HepG2 (cell line): ENCODE measurements at regions not wholly inside any gene's neighbourhood (a gene's known extent, or its start where the extent isn't known, plus 50 kb on each side); places are given as distances from the start of the nearest gene placed in this dataset.

Source experiments
- ATAC-seq: fragments of 200-7000 bp; cut with Tn5 transposase; 3 replicates; pipeline ENCODE4 v1.9.1; 2020; ENCODE audit warnings: mild to moderate bottlenecking, moderate library complexity
- BruUV-seq: library from RNA; stranded (reverse); fragments of 400-500 nt; replicated peaks from 2 replicates; lab custom pipeline; 2021; lab: Mats Ljungman, UMichigan
- CTCF ChIA-PET: fragments of 300-600 bp; formaldehyde crosslinking; extraction: SDS; loops from one replicate; lab custom pipeline; 2021; ENCODE audit warnings: low total read pairs, inconsistent platforms, low intra/inter-chr PET ratio; lab: Yijun Ruan, JAX
- POLR2A ChIA-PET: fragments of 350-600 bp; sonication (Branson Sonifier 250); formaldehyde crosslinking; loops from one replicate; lab custom pipeline; 2020; ENCODE audit warnings: antibody characterized with exemption, inconsistent platforms; lab: Yijun Ruan, JAX
- DNase-seq: peaks from one replicate; pipeline ENCODE4 v3.0.0-alpha.2; 2015; ENCODE audit warnings: low spot score
- FAIRE-seq: peaks from 3 replicates; lab custom pipeline; 2011; peaks lifted over from hg19 to GRCh38; lab: Jason Lieb, UNC
- H2AFZ ChIP-seq: one replicate; pipeline ENCODE4 v1.6.1; 2011; ENCODE audit warnings: low read length, inconsistent platforms
- H3K27ac ChIP-seq: fragments of 300-600 bp; 3 replicates; pipeline ENCODE4 v1.8.0; 2011; ENCODE audit warnings: mixed run types, mild to moderate bottlenecking, mixed read lengths, low read length, inconsistent platforms; ENCODE audit not compliant: insufficient read depth; ENCODE audit errors: extremely low read length
- H3K27me3 ChIP-seq, 2 experiments: fragments of 200-600 bp in 1 of 2; 2 replicates in 1 of 2; 3 replicates in 1 of 2; pipeline versions ENCODE4 v1.6.0 to v1.8.0; 2011; ENCODE audit warnings: low read length in 2 of 2, mild to moderate bottlenecking in 2 of 2, moderate library complexity in 2 of 2, inconsistent platforms in 1 of 2; ENCODE audit not compliant: insufficient read depth in 2 of 2, control insufficient read depth in 1 of 2
- H3K36me3 ChIP-seq, 2 experiments: fragments of 200-600 bp in 1 of 2; replicated peaks in 1 of 2; 2 replicates in 1 of 2; 3 replicates in 1 of 2; pipeline versions ENCODE4 v1.5.1 to v1.8.0; 2011; ENCODE audit warnings: low read length in 2 of 2, inconsistent platforms in 1 of 2; ENCODE audit not compliant: insufficient read depth in 2 of 2, control insufficient read depth in 1 of 2
- H3K4me1 ChIP-seq: 2 replicates; pipeline ENCODE4 v1.5.1; 2012; ENCODE audit warnings: low read length, inconsistent platforms; ENCODE audit not compliant: insufficient read depth
- H3K4me2 ChIP-seq: 2 replicates; pipeline ENCODE4 v1.6.0; 2011; ENCODE audit warnings: low read depth, low read length, inconsistent platforms
- H3K4me3 ChIP-seq, 3 experiments: fragments of 200-600 bp in 1 of 3; sonication (generic), shearing (Covaris generic) in 1 of 3; replicated peaks in 1 of 3; 2 replicates each; pipeline ENCODE4 v1.5.1; 2011 to 2016; ENCODE audit warnings: low read length in 3 of 3, inconsistent platforms in 2 of 3, low read depth in 2 of 3, mild to moderate bottlenecking in 2 of 3, control low read depth in 1 of 3, mixed read lengths in 1 of 3; ENCODE audit not compliant: insufficient read depth in 1 of 3
- H3K79me2 ChIP-seq: one replicate; pipeline ENCODE4 v1.6.1; 2011; ENCODE audit warnings: low read length, inconsistent platforms; ENCODE audit not compliant: insufficient read depth
- H3K9ac ChIP-seq: 2 replicates; pipeline ENCODE4 v1.6.0; 2011; ENCODE audit warnings: mild to moderate bottlenecking, low read depth, low read length, inconsistent platforms; ENCODE audit not compliant: insufficient read depth
- H3K9me3 ChIP-seq: 2 replicates; pipeline ENCODE4 v1.5.1; 2012; ENCODE audit warnings: mild to moderate bottlenecking, low read length
- H4K20me1 ChIP-seq: 2 replicates; pipeline ENCODE4 v1.6.0; 2011; ENCODE audit warnings: inconsistent platforms, mild to moderate bottlenecking, low read length, moderate library complexity; ENCODE audit not compliant: insufficient read depth
- CEBPB ChIP-seq: IDR thresholded peaks from 2 replicates; pipeline ENCODE4 v1.6.1; 2011; ENCODE audit warnings: low read depth, low read length, improper control_type of control experiment, borderline replicate concordance
- EP300 ChIP-seq, 3 experiments: sonication (generic) in 1 of 3; formaldehyde crosslinking in 1 of 3; IDR thresholded peaks; 2 replicates each; pipeline versions ENCODE4 v1.5.1 to v1.6.1; 2011 to 2020; ENCODE audit warnings: low read depth in 2 of 3, low read length in 2 of 3, borderline replicate concordance in 1 of 3, improper control_type of control experiment in 1 of 3, mild to moderate bottlenecking in 1 of 3, missing genetic modification reagents in 1 of 3, moderate library complexity in 1 of 3
- GABPA ChIP-seq, 2 experiments: IDR thresholded peaks; 2 replicates each; pipeline ENCODE4 v1.6.1; 2011 to 2016; ENCODE audit warnings: low read depth in 2 of 2, low read length in 1 of 2, missing biosample characterization in 1 of 2, missing genetic modification characterization in 1 of 2
- JUN ChIP-seq: sonication (generic); formaldehyde crosslinking; IDR thresholded peaks from 2 replicates; pipeline ENCODE4 v1.4.0; 2020; ENCODE audit warnings: mild to moderate bottlenecking, missing genetic modification reagents
- MAFK ChIP-seq, 2 experiments: IDR thresholded peaks in 1 of 2; conservative IDR thresholded peaks in 1 of 2; 2 replicates each; pipeline ENCODE4 v1.6.1; 2011; ENCODE audit warnings: improper control_type of control experiment in 2 of 2, low read length in 2 of 2
- MLXIP ChIP-seq: sonication (generic); formaldehyde crosslinking; IDR thresholded peaks from 2 replicates; pipeline ENCODE4 v1.9.0; 2021; ENCODE audit warnings: missing genetic modification reagents, borderline replicate concordance
- SMYD3 ChIP-seq: sonication (generic); formaldehyde crosslinking; IDR thresholded peaks from 2 replicates; pipeline ENCODE4 v1.8.1; 2023; ENCODE audit warnings: mild to moderate bottlenecking, missing genetic modification reagents
- XRCC5 ChIP-seq: fragments of 200-400 bp; formaldehyde crosslinking; optimal IDR thresholded peaks from 2 replicates; pipeline ENCODE3; 2017; ENCODE audit warnings: mild to moderate bottlenecking, low read length
- YEATS2 ChIP-seq: sonication (generic); formaldehyde crosslinking; IDR thresholded peaks from 2 replicates; pipeline ENCODE4 v1.4.0; 2020; ENCODE audit warnings: missing genetic modification reagents, borderline replicate concordance
- WGBS: methylation state at CpG from one replicate; pipeline ENCODE4 v1.1.6; 2017; ENCODE audit warnings: low lambda C conversion rate; 5-methylcytosine and 5-hydroxymethylcytosine counted together
- in situ Hi-C: cut with HindIII; loops from 2 replicates; pipeline ENCODE4 v1.10.0; 2017; ENCODE audit warnings: low pct_unique_long_range_greater_than_20kb; ENCODE audit not compliant: extremely low pct_ligation_motif_present
- intact Hi-C: fragments of 100-400 bp; cut with micrococcal nuclease; formaldehyde crosslinking; loops from one replicate; pipeline ENCODE4 v1.10.0; 2022; ENCODE audit not compliant: unreplicated experiment

GRCh38 chr1:244316986-244317655, 134.6 kb downstream of the ADSS2 start:
- no peak overlapping the region for H3K9ac ChIP-seq
- no peak for DNase-seq
- no peaks in the 10 kb centered on the region for H3K9me3 ChIP-seq
- H2AFZ ChIP-seq: no peak overlapping the region
- no peak overlapping the region for H3K4me3 ChIP-seq
- TF ChIP-seq CEBPB (no peak), MAFK (conservative IDR thresholded peaks at IDR 0.05 in 1 of 2, IDR thresholded peaks at IDR 0.05 in 1 of 2; ENCODE audit: low read length in 2 of 2) (no peak), YEATS2 (CRISPR knock-in tag) (no peak), XRCC5 (no peak), MLXIP (no peak), GABPA (IDR thresholded peaks at IDR 0.05; ENCODE audit: low read depth, low read length) (no peak), GABPA (CRISPR knock-in tag; IDR thresholded peaks at IDR 0.05; ENCODE audit: low read depth) (no peak), EP300 (IDR thresholded peaks at IDR 0.05; ENCODE audit: low read depth in 2 of 2, low read length in 2 of 2) (no peak), EP300 (CRISPR knock-in tag; IDR thresholded peaks at IDR 0.05; ENCODE audit: borderline replicate concordance) (no peak), JUN (no peak), SMYD3 (no peak)
- CTCF ChIA-PET: no interaction called here
- 54% methylated on average over 5 of the region's 8 CpGs for WGBS
- H3K27ac ChIP-seq: no peak overlapping the region
- H3K36me3 ChIP-seq: no peaks in the 10 kb centered on the region
- BruUV-seq: no TSS peak
- intact Hi-C loops (no loop called here), in situ Hi-C loops (no loop called here)
- ATAC-seq: no peak
- H3K4me1 ChIP-seq: no peaks in the 10 kb centered on the region
- FAIRE-seq: no peak
- no peak overlapping the region for H3K4me2 ChIP-seq
- POLR2A ChIA-PET: no interaction called here
- H3K27me3 ChIP-seq: peaks cover 0 to 10% of the 10 kb centered on the region in 2 experiments; a peak in 2 of 5 replicates
- no peaks in the 10 kb centered on the region for H4K20me1 ChIP-seq
- no peaks in the 10 kb centered on the region for H3K79me2 ChIP-seq
